Gastroesophageal sphincter (tissue), 4 donors: ENCODE measurements at regions not wholly inside any gene's neighbourhood (a gene's known extent, or its start where the extent isn't known, plus 50 kb on each side); places are given as distances from the start of the nearest gene placed in this dataset.

ENCODE experiments used
- ATAC-seq: fragments of 150-250 bp; one replicate; pipeline ENCODE4 v1.9.1; 2016; ENCODE audit warnings: mild to moderate bottlenecking, moderate library complexity
- H3K27ac ChIP-seq, 4 donors: fragments of 200-600 bp; sonication (generic) in 3 of 4; 1 replicate in 3 of 4; 2 replicates in 1 of 4; pipeline ENCODE4 v1.5.1; 2016 to 2019
- H3K27me3 ChIP-seq: fragments of 200-600 bp; sonication (generic); one replicate; pipeline ENCODE4 v1.5.1; 2019
- H3K36me3 ChIP-seq, 2 donors: fragments of 200-600 bp; sonication (generic); one replicate each; pipeline ENCODE4 v1.5.1; 2019; ENCODE audit warnings: control low read depth in 1 of 2
- H3K4me1 ChIP-seq, 3 donors: fragments of 200-600 bp; sonication (generic); 1 replicate in 2 of 3; 2 replicates in 1 of 3; pipeline ENCODE4 v1.5.1; 2016 to 2019; ENCODE audit warnings: control low read depth in 2 of 3
- H3K4me3 ChIP-seq, 2 donors: fragments of 200-600 bp; sonication (generic); one replicate each; pipeline ENCODE4 v1.5.1; 2019; ENCODE audit warnings: mild to moderate bottlenecking in 1 of 2, moderate library complexity in 1 of 2
- H3K9me3 ChIP-seq, 3 donors: fragments of 200-600 bp; sonication (generic); one replicate each; pipeline ENCODE4 v1.5.1; 2017 to 2019; ENCODE audit warnings: control low read depth in 2 of 3
- EP300 ChIP-seq: sonication (generic); formaldehyde crosslinking; IDR thresholded peaks from one replicate; pipeline ENCODE4 v1.6.1; 2017; ENCODE audit warnings: antibody characterized with exemption, mild to moderate bottlenecking
- POLR2A ChIP-seq, 2 donors: fragments of 450-650 bp; IDR thresholded peaks; one replicate each; pipeline ENCODE4 v1.6.1; 2017; ENCODE audit warnings: antibody characterized with exemption in 2 of 2, mild to moderate bottlenecking in 2 of 2, moderate library complexity in 1 of 2
- POLR2AphosphoS5 ChIP-seq: sonication (generic); formaldehyde crosslinking; IDR thresholded peaks from one replicate; pipeline ENCODE4 v1.6.1; 2017; ENCODE audit warnings: antibody characterized with exemption
- WGBS, 2 donors: methylation state at CpG; one replicate each; pipeline ENCODE4 v1.1.5; 2018; ENCODE audit warnings: low coverage in 1 of 2; 5-methylcytosine and 5-hydroxymethylcytosine counted together
- TF ChIP-seq, protein P1 (sequence below), 4 experiments: fragments of 200-600 bp in 2 of 4; fragments of 450-650 bp in 2 of 4; sonication (generic) in 1 of 4; IDR thresholded peaks; one replicate each; pipeline ENCODE4 v1.5.1; 2017 to 2019; ENCODE audit warnings: antibody characterized with exemption in 4 of 4, mild to moderate bottlenecking in 2 of 4, moderate library complexity in 2 of 4

- Histone ChIP-seq H3K27ac (no peak overlapping the region), H3K4me1 (no peaks in the 10 kb centered on the region), H3K9me3 (no peaks in the 10 kb centered on the region), H3K4me3 (no peak overlapping the region), H3K27me3 (no peaks in the 10 kb centered on the region), H3K36me3 (no peaks in the 10 kb centered on the region)
- TF ChIP-seq POLR2A (IDR thresholded peaks at IDR 0.05) (no peak), EP300 (no peak), POLR2AphosphoS5 (no peak)
- TF ChIP-seq, protein P1, sequence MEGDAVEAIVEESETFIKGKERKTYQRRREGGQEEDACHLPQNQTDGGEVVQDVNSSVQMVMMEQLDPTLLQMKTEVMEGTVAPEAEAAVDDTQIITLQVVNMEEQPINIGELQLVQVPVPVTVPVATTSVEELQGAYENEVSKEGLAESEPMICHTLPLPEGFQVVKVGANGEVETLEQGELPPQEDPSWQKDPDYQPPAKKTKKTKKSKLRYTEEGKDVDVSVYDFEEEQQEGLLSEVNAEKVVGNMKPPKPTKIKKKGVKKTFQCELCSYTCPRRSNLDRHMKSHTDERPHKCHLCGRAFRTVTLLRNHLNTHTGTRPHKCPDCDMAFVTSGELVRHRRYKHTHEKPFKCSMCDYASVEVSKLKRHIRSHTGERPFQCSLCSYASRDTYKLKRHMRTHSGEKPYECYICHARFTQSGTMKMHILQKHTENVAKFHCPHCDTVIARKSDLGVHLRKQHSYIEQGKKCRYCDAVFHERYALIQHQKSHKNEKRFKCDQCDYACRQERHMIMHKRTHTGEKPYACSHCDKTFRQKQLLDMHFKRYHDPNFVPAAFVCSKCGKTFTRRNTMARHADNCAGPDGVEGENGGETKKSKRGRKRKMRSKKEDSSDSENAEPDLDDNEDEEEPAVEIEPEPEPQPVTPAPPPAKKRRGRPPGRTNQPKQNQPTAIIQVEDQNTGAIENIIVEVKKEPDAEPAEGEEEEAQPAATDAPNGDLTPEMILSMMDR (IDR thresholded peaks at IDR 0.05), result no peak
- WGBS, 2 donors, result 77 to 87% methylated on average over 3 to 7 of the region's 7 CpGs
- ATAC-seq, result no peak
Measured at GRCh38 chr18:26639149-26639548, 90.8 kb upstream of the KCTD1 start.

DNA sequence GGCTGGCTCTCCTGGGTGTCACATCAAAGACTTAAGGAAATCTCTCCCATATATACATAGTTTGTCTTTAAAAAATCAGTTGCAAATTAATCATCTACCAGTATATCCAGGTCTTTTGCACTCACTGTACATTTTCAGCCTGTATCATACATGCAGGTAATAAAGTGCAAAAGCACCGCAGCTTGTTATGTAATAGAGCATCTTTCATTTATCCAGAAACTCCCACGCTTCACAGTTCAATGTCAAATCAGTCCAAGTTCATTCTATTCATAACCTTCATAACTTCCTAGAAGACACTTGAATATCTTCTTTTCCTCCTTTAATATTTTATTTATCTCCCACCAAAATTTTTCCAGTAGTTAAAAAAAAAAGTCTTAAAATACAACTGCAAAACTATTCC lies 89.6 kb upstream of the KCTD1 start:
- Histone ChIP-seq H3K9me3 (no peaks in the 10 kb centered on the region), H3K27me3 (no peaks in the 10 kb centered on the region), H3K4me1 (no peaks in the 10 kb centered on the region), H3K27ac (no peak overlapping the region), H3K36me3 (no peaks in the 10 kb centered on the region), H3K4me3 (no peak overlapping the region)
- TF ChIP-seq POLR2AphosphoS5 (no peak), POLR2A (IDR thresholded peaks at IDR 0.05) (no peak), EP300 (no peak)
- TF ChIP-seq, protein P1 (IDR thresholded peaks at IDR 0.05), result no peak
- ATAC-seq, result no peak
- WGBS, 2 donors, result 94 to 100% methylated on average over 2 of the region's 2 CpGs

DNA sequence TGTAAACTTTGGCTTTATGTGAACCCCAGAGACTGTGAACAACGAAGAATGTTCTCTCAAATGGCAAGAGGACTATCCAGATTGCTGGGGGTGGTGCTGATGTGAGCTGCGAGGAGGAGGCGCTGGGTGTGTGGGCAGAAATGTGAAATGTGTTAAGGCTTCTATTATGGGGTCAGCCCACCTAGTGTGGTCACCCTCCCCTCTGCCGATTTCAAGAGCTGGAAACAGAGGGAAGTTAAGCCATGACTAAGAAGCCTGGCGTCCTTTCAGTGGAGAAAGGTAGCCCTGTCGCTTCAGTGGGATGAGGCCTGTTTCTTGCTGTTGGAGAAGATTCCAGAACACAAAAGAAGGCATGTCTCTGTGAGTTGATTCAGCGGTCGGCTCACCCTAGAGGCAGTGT lies 89.0 kb upstream of the KCTD1 start:
- ATAC-seq, result no peak
- WGBS, 2 donors, result 66 to 74% methylated on average over 3 to 6 of the region's 8 CpGs
- TF ChIP-seq POLR2AphosphoS5 (no peak), EP300 (no peak), POLR2A (IDR thresholded peaks at IDR 0.05) (no peak)
- TF ChIP-seq, protein P1 (IDR thresholded peaks at IDR 0.05), result no peak
- Histone ChIP-seq H3K4me1 (no peaks in the 10 kb centered on the region), H3K4me3 (no peak overlapping the region), H3K27me3 (no peaks in the 10 kb centered on the region), H3K9me3 (no peaks in the 10 kb centered on the region), H3K36me3 (no peaks in the 10 kb centered on the region), H3K27ac (no peak overlapping the region)

DNA sequence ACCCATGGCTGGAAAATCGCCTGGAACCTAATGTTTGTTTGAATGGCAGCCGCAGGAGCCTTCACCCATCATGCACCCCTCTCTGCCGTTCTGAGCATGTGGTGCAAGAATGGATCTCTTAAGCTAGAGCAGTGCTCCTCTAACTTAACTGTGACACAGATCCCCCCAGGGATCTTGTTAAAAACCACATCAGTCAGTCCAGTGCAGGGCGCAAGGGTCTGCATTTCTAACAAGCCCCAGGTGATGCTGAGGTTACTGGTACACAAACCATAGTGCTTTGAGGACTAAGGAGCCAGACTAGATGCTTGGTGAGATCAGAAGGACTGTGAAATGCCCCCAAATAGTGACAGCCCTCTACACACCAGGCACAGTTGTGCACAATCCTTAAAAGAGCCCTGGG lies 87.1 kb upstream of the KCTD1 start:
- no peaks in the 10 kb centered on the region for H3K36me3 ChIP-seq
- H3K9me3 ChIP-seq, result no peaks in the 10 kb centered on the region
- TF ChIP-seq EP300 (no peak), POLR2AphosphoS5 (no peak), POLR2A (IDR thresholded peaks at IDR 0.05) (no peak)
- TF ChIP-seq, protein P1 (IDR thresholded peaks at IDR 0.05), result no peak
- H3K27ac ChIP-seq, result no peak overlapping the region
- WGBS, 2 donors, result no CpG with 5 or more reads among the region's 4 CpGs
- ATAC-seq, result no peak
- H3K27me3 ChIP-seq, result no peaks in the 10 kb centered on the region
- no peaks in the 10 kb centered on the region for H3K4me1 ChIP-seq
- H3K4me3 ChIP-seq, result no peak overlapping the region

GRCh38 chr18:26634631-26635030 lies 86.3 kb upstream of the KCTD1 start:
- Histone ChIP-seq H3K36me3 (no peaks in the 10 kb centered on the region), H3K27ac (no peak overlapping the region), H3K4me1 (no peaks in the 10 kb centered on the region), H3K9me3 (no peaks in the 10 kb centered on the region), H3K27me3 (no peaks in the 10 kb centered on the region), H3K4me3 (no peak overlapping the region)
- no peak for TF ChIP-seq POLR2A (IDR thresholded peaks at IDR 0.05)
- no peak for TF ChIP-seq EP300
- TF ChIP-seq, protein P1 (IDR thresholded peaks at IDR 0.05), result no peak
- no peak for TF ChIP-seq POLR2AphosphoS5
- no peak for ATAC-seq
- 77 to 93% methylated on average over 4 of the region's 4 CpGs for WGBS, 2 donors
